ENCODE measurements at regions not wholly inside any gene's neighbourhood (a gene's known extent, or its start where the extent isn't known, plus 50 kb on each side); places are given as distances from the start of the nearest gene placed in this dataset.

GRCh38 chr7:153454306-153454705, 597.9 kb upstream of the DPP6 start:
- ChIA-PET POLR2A (no interaction called here), CTCF (no interaction called here)
- intact Hi-C loops (cut with micrococcal nuclease), result no loop called here
- H3K36me3 Mint-ChIP-seq (ENCODE audit: low read depth), result no peaks in the 10 kb centered on the region
- no peak overlapping the region for H3K4me3 Mint-ChIP-seq
- no peaks in the 10 kb centered on the region for H3K4me1 Mint-ChIP-seq (ENCODE audit: low read depth)
- H3K9me3 Mint-ChIP-seq, result no peaks in the 10 kb centered on the region
- no peak for TF ChIP-seq CTCF (IDR thresholded peaks at IDR 0.05)
- ATAC-seq (no peak), DNase-seq (no peak)
- H3K27me3 Mint-ChIP-seq, result no peaks in the 10 kb centered on the region
- no peak overlapping the region for H3K27ac Mint-ChIP-seq

GRCh38 chr7:153457746-153458145, 594.5 kb upstream of the DPP6 start:
- H3K27me3 Mint-ChIP-seq, result no peaks in the 10 kb centered on the region
- ChIA-PET POLR2A (no interaction called here), CTCF (no interaction called here)
- no peaks in the 10 kb centered on the region for H3K4me1 Mint-ChIP-seq (ENCODE audit: low read depth)
- no peak overlapping the region for H3K27ac Mint-ChIP-seq
- intact Hi-C loops (cut with micrococcal nuclease), result no loop called here
- H3K36me3 Mint-ChIP-seq (ENCODE audit: low read depth), result no peaks in the 10 kb centered on the region
- TF ChIP-seq CTCF (IDR thresholded peaks at IDR 0.05), result no peak
- H3K9me3 Mint-ChIP-seq, result peaks cover 6% of the 10 kb centered on the region
- no peak for ATAC-seq
- no peak overlapping the region for H3K4me3 Mint-ChIP-seq
- no peak for DNase-seq

GRCh38 chr7:153470004-153470671, 582.1 kb upstream of the DPP6 start:
- ATAC-seq (no peak), DNase-seq (no peak)
- peaks cover 7% of the 10 kb centered on the region for H3K9me3 Mint-ChIP-seq
- no peak for TF ChIP-seq CTCF (IDR thresholded peaks at IDR 0.05)
- intact Hi-C loops (cut with micrococcal nuclease), result no loop called here
- CTCF ChIA-PET, result no interaction called here
- H3K27ac Mint-ChIP-seq, result no peak overlapping the region
- POLR2A ChIA-PET, result no interaction called here
- no peaks in the 10 kb centered on the region for H3K36me3 Mint-ChIP-seq (ENCODE audit: low read depth)
- H3K4me3 Mint-ChIP-seq, result no peak overlapping the region
- H3K27me3 Mint-ChIP-seq, result no peaks in the 10 kb centered on the region
- no peaks in the 10 kb centered on the region for H3K4me1 Mint-ChIP-seq (ENCODE audit: low read depth)

- no peak overlapping the region for H3K27ac Mint-ChIP-seq
- H3K9me3 Mint-ChIP-seq, result peaks cover 7% of the 10 kb centered on the region
- POLR2A ChIA-PET, result no interaction called here
- H3K36me3 Mint-ChIP-seq (ENCODE audit: low read depth), result no peaks in the 10 kb centered on the region
- intact Hi-C loops (cut with micrococcal nuclease), result no loop called here
- H3K27me3 Mint-ChIP-seq, result no peaks in the 10 kb centered on the region
- no peak for TF ChIP-seq CTCF (IDR thresholded peaks at IDR 0.05)
- H3K4me1 Mint-ChIP-seq (ENCODE audit: low read depth), result no peaks in the 10 kb centered on the region
- DNase-seq (no peak), ATAC-seq (no peak)
- CTCF ChIA-PET, result no interaction called here
- H3K4me3 Mint-ChIP-seq, result no peak overlapping the region
These were observed 579.7 kb upstream of the DPP6 start for GRCh38 chr7:153472516-153472915.

- POLR2A ChIA-PET, result no interaction called here
- Mint-ChIP-seq H3K27ac (no peak overlapping the region), H3K36me3 (ENCODE audit: low read depth) (no peaks in the 10 kb centered on the region), H3K9me3 (peaks cover 7% of the 10 kb centered on the region), H3K4me1 (ENCODE audit: low read depth) (no peaks in the 10 kb centered on the region), H3K27me3 (no peaks in the 10 kb centered on the region), H3K4me3 (no peak overlapping the region)
- CTCF ChIA-PET, result no interaction called here
- intact Hi-C loops (cut with micrococcal nuclease), result no loop called here
- TF ChIP-seq CTCF (IDR thresholded peaks at IDR 0.05), result no peak
- ATAC-seq (no peak), DNase-seq (no peak)
These were observed 579.0 kb upstream of the DPP6 start for GRCh38 chr7:153473185-153473584.

Measured in activated CD8-positive, alpha-beta T cell treated with anti-CD3 and anti-CD28 coated beads for 36 hours (primary cell).